ENCODE measurements at regions not wholly inside any gene's neighbourhood (a gene's known extent, or its start where the extent isn't known, plus 50 kb on each side); places are given as distances from the start of the nearest gene placed in this dataset.

- FAIRE-seq, result no peak
- H2BK15ac ChIP-seq (ENCODE audit: low read length), result no peak overlapping the region
- no peak overlapping the region for H3K18ac ChIP-seq (ENCODE audit: extremely low read depth, low read length)
- H4K5ac ChIP-seq (ENCODE audit: insufficient read length, low read depth, low read length), result no peak overlapping the region
- no peak overlapping the region for H3K14ac ChIP-seq (ENCODE audit: insufficient read length)
- no peak overlapping the region for H2BK20ac ChIP-seq (ENCODE audit: low read length)
- H2BK120ac ChIP-seq (replicated peaks; ENCODE audit: low read depth, low read length), result no peak overlapping the region
- H3K4me3 ChIP-seq (ENCODE audit: extremely low read depth in 1 of 4, insufficient read depth in 2 of 4, low read depth in 3 of 4, low read length in 4 of 4), result no peak overlapping the region
- 82% methylated on average over 11 of the region's 11 CpGs; no CpG with 5 or more reads in 1 of the 2 experiments for WGBS, 2 experiments (ENCODE audit: extremely low coverage in 1 of 2, insufficient coverage in 1 of 2, insufficient read length in 1 of 2, insufficient replicate concordance in 2 of 2, low coverage in 1 of 2, low lambda C conversion rate in 2 of 2, missing lambda C conversion rate in 1 of 2)
- H3K36me3 ChIP-seq (ENCODE audit: control insufficient read depth in 2 of 4, insufficient read depth in 4 of 4, low read length in 3 of 4), result no peaks in the 10 kb centered on the region
- H4K20me1 ChIP-seq (replicated peaks in 1 of 2; ENCODE audit: control insufficient read depth in 1 of 2, insufficient read depth in 2 of 2, low read length in 2 of 2), result no peaks in the 10 kb centered on the region
- H3K4me1 ChIP-seq (replicated peaks in 1 of 4; ENCODE audit: control insufficient read depth in 3 of 4, insufficient read depth in 4 of 4, low read length in 3 of 4), result no peaks in the 10 kb centered on the region
- H3K9me3 ChIP-seq (ENCODE audit: insufficient read depth in 2 of 2, low read depth in 1 of 2, low read length in 1 of 2), result peaks cover 0 to 5% of the 10 kb centered on the region in 2 experiments; a peak in 1 of 4 replicates
- no peak overlapping the region for H2AK5ac ChIP-seq (ENCODE audit: low read depth, low read length)
- H4K91ac ChIP-seq (replicated peaks; ENCODE audit: insufficient read length, low read length), result no peak overlapping the region
- H3K27me3 ChIP-seq (replicated peaks in 1 of 4; ENCODE audit: control insufficient read depth in 3 of 4, extremely low read depth in 1 of 4, insufficient read depth in 3 of 4, low read length in 3 of 4), result no peaks in the 10 kb centered on the region; a peak in 1 of 7 replicates
- no peaks in the 10 kb centered on the region for H3K23me2 ChIP-seq (ENCODE audit: low read depth, low read length)
- no peak overlapping the region for H2BK5ac ChIP-seq (ENCODE audit: low read depth, low read length)
- no peak for DNase-seq (ENCODE audit: low read depth in 1 of 2, low spot score in 2 of 2)
- H2AFZ ChIP-seq (ENCODE audit: low read length), result peak overlapping the region; percentile 40
- ChIA-PET CTCF (ENCODE audit: partially characterized antibody) (interaction anchor here (1.0 to 1.7 kb wide), 4 partner anchors 9 to 408 kb away, joined by 3 to 7 read pairs (median 4); no protein-coding TSS in a partner anchor), POLR2A (ENCODE audit: partially characterized antibody) (interaction anchor here (0.5 to 1.2 kb wide), 5 partner anchors 16 to 400 kb away, joined by 3 read pairs; partner anchors contain the start of gene AMD1)
- H3K4ac ChIP-seq (replicated peaks; ENCODE audit: insufficient read length, low read depth, low read length), result no peak overlapping the region
- H3K23ac ChIP-seq (ENCODE audit: insufficient read length), result no peak overlapping the region
- H3K56ac ChIP-seq (replicated peaks; ENCODE audit: insufficient read length, low read depth, low read length), result no peak overlapping the region
- H2BK12ac ChIP-seq (ENCODE audit: low read depth, low read length), result no peak overlapping the region
- H3K9ac ChIP-seq (replicated peaks in 1 of 4; ENCODE audit: extremely low read depth in 1 of 4, low read depth in 3 of 4, low read length in 3 of 4), result no peak overlapping the region
- no peak overlapping the region for H3K27ac ChIP-seq (ENCODE audit: low read depth, low read length)
- no peaks in the 10 kb centered on the region for H3K79me2 ChIP-seq (ENCODE audit: control insufficient read depth in 1 of 2, insufficient read depth in 2 of 2, low read length in 2 of 2)
- H4K8ac ChIP-seq (ENCODE audit: extremely low read depth, insufficient read depth, low read length), result no peak overlapping the region
- H3K79me1 ChIP-seq (ENCODE audit: low read depth, low read length), result no peaks in the 10 kb centered on the region
- H3K4me2 ChIP-seq (ENCODE audit: insufficient read depth in 1 of 2, low read depth in 2 of 2, low read length in 2 of 2), result no peak overlapping the region
- TF ChIP-seq CTBP2 (IDR thresholded peaks at IDR 0.05; ENCODE audit: borderline replicate concordance, insufficient read depth, insufficient read length, low read length) (no peak), MAFK (IDR thresholded peaks at IDR 0.05; ENCODE audit: low read depth, low read length) (no peak), EP300 (IDR thresholded peaks at IDR 0.05; ENCODE audit: borderline replicate concordance in 1 of 2, low read depth in 2 of 2, low read length in 2 of 2) (no peak), HDAC2 (IDR thresholded peaks at IDR 0.05; ENCODE audit: borderline replicate concordance in 1 of 2, low read depth in 2 of 2, low read length in 2 of 2) (no peak), CBX5 (IDR thresholded peaks at IDR 0.05; ENCODE audit: low read depth, low read length) (no peak), CREB1 (IDR thresholded peaks at IDR 0.05) (no peak), USF2 (IDR thresholded peaks at IDR 0.05; ENCODE audit: low read length) (no peak), E2F6 (IDR thresholded peaks at IDR 0.05) (no peak), SIX5 (IDR thresholded peaks at IDR 0.05; ENCODE audit: low read depth, low read length) (no peak), NRF1 (IDR thresholded peaks at IDR 0.05; ENCODE audit: low read depth, low read length) (no peak), TAF7 (optimal IDR thresholded peaks at IDR 0.05; ENCODE audit: borderline replicate concordance, low read depth, low read length) (no peak)
Observed at GRCh38 chr6:110542311-110543024, 66.1 kb upstream of the SLC22A16 start.

Measured in H1 (cell line).